GM12875 (cell line): ENCODE measurements at regions not wholly inside any gene's neighbourhood (a gene's known extent, or its start where the extent isn't known, plus 50 kb on each side); places are given as distances from the start of the nearest gene placed in this dataset.

ENCODE experiments used
- H3K4me3 ChIP-seq: one replicate; pipeline ENCODE4 v1.5.1; 2011; ENCODE audit warnings: low read depth, low read length, control low read depth
- TF ChIP-seq, protein P1 (sequence below): IDR thresholded peaks from 2 replicates; pipeline ENCODE4 v1.5.1; 2011; ENCODE audit warnings: low read depth, mild to moderate bottlenecking, control low read depth, inconsistent platforms, low read length, moderate library complexity, borderline replicate concordance; ENCODE audit not compliant: insufficient read depth

DNA sequence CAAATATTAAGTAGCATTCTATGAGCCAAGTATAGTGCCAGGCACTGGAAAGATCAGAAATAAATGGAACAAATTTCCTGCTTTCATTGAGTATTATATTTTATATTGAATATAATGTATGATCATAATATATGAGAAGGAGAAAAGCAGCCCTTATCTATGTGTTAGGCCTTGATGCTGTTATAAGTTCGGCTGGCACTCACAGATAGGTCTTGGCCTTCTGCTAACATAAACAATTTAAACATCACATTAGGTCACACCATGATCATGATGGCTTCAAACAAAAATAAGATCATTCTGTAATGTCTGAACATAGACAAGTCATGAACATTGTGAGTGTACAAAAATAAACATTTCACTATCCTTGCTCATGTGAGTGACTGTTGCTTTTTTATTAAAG lies 584.0 kb upstream of the ZNF385D start:
- TF ChIP-seq, protein P1, sequence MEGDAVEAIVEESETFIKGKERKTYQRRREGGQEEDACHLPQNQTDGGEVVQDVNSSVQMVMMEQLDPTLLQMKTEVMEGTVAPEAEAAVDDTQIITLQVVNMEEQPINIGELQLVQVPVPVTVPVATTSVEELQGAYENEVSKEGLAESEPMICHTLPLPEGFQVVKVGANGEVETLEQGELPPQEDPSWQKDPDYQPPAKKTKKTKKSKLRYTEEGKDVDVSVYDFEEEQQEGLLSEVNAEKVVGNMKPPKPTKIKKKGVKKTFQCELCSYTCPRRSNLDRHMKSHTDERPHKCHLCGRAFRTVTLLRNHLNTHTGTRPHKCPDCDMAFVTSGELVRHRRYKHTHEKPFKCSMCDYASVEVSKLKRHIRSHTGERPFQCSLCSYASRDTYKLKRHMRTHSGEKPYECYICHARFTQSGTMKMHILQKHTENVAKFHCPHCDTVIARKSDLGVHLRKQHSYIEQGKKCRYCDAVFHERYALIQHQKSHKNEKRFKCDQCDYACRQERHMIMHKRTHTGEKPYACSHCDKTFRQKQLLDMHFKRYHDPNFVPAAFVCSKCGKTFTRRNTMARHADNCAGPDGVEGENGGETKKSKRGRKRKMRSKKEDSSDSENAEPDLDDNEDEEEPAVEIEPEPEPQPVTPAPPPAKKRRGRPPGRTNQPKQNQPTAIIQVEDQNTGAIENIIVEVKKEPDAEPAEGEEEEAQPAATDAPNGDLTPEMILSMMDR = no peak
- H3K4me3 ChIP-seq = no peak overlapping the region

DNA sequence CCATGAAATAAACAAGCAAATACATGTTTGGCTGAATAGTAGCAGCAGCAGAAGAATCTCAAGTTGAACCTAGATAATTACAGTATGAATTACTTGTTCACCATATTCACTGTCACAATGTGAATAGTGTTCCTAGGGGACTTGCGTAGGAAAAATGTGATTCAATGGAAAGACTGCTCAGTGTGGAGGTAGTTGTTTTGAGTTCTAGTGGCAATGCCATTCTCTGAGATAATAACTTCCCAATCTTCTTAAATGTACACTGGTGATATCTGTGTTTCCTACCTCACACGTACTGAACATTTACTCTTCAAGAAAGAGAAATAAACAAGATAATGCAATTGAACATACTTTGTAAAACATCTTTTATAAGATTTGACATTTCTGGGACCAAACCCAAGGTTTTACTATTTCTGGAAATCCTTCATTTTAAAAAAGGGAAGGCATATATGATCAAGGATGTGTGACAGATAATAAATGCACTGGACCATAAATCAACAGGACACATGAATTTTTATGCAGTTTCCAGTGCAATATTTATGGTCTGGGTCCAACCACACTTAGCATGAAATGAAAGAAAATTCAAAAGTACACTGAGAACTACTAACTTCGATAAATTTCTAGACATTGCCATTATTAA lies 598.3 kb upstream of the ZNF385D start:
- TF ChIP-seq, protein P1 = no peak

DNA sequence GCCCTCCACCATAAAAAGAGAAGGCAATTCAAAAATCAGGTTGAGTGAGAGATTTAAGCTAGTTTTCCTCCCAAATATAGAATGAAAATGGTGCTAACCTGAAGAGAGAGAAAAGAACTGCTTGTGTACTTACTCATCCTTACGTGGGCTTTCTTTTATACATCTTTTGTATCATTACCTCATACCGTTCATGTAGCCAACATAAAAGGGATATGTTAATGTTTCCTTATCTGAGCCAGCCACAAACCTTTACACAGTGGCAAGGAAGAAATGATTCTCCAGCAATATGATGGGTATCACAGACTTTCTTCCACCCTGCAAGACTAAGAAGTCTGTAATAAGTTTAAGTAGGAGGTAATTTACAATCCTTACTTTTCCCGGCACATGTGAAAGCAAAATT lies 600.8 kb upstream of the ZNF385D start:
- TF ChIP-seq, protein P1 = no peak
- no peak overlapping the region for H3K4me3 ChIP-seq

More for the DNA sequence above, 598.3 kb upstream of the ZNF385D start:
- H3K4me3 ChIP-seq = no peak overlapping the region

DNA sequence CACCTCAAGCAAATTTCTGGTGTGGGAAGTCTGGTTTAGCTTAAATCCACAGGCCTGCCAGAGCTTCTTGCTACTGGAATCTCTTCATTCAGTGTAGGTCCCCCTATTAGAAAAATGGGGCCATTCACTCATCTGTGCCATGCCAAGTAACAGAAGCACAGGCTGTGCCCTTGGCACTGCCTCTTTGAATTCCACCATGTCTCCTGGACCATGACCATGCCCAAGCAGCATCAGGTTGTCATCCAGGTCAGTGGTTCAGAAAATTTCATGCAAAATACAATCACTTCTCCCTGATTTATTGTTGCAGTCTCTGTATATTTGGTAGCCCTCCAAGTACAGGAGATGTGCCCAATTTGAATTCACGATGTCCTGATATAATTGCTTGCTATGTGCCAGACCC lies 602.1 kb upstream of the ZNF385D start:
- H3K4me3 ChIP-seq = no peak overlapping the region
- TF ChIP-seq, protein P1 = no peak

DNA sequence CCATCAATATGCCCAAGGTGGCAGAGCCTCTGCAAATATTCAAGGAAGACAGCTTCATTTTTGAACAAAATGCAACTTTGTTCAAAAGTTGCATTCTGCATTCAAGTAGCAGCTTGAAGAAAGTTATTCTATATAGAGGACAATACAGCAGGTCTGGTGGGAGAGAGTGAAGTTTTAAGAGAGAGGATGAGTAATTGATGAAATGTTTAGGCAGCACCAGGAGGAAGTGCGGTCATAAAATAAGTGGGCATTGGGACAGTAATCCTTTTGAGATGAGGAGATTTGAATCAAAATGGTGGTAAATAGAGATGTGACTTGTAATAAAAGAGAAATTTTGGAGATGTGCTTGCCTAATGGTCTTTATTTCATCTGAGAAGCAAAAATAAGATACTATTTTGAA lies 607.3 kb upstream of the ZNF385D start:
- TF ChIP-seq, protein P1 = no peak
- H3K4me3 ChIP-seq = no peak overlapping the region

DNA sequence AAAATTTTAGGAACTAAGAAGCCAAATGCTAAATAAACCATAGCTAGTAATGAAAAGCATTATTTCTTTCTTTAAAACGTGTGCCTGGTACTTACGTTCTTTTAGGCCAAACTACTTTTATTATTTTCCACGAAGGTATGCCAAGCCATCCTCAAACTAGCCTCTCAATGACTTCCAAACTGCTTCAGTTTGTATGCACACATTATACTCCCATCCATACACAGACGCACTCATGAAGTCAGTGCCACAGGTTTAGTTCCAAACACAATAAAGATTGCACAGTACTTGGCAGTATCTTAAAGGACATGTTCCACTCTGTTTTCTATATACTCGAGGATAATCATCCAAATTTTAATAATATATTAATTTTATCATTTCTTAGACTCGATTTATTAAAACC lies 609.2 kb upstream of the ZNF385D start:
- TF ChIP-seq, protein P1 = no peak

DNA sequence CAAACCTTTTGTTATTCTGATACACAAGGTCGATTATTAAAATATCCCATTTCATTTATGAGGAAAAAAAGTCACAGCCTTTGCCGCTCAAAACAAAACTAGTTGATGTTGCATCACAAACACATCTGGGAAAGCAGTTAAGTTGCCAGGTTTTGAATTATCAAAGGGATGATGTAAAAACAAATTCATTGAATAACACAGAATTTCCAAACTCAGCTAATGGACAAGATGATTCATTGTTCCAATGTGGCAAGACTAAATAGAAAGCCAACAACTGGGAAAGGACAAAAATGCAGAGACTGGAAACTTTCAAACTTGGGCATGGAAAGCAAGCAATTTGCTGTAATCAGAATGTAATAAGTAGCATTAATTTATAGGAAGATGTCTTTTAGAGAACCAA lies 610.0 kb upstream of the ZNF385D start:
- H3K4me3 ChIP-seq = no peak overlapping the region
- TF ChIP-seq, protein P1 = no peak

More for the DNA sequence above, 609.2 kb upstream of the ZNF385D start:
- no peak overlapping the region for H3K4me3 ChIP-seq
